Astrocyte (in vitro differentiated cells and primary cell): ENCODE measurements at regions not wholly inside any gene's neighbourhood (a gene's known extent, or its start where the extent isn't known, plus 50 kb on each side); places are given as distances from the start of the nearest gene placed in this dataset.
A peak's percentile ranks its signal among the peaks of the same experiment; 100 is the strongest.

ENCODE experiments used
- DNase-seq: peaks from one replicate; pipeline ENCODE4 v3.0.0-alpha.2; 2010; ENCODE audit warnings: low read depth
- FAIRE-seq: peaks from 2 replicates; lab custom pipeline; 2011; peaks lifted over from hg19 to GRCh38; lab: Jason Lieb, UNC
- H2AFZ ChIP-seq: 2 replicates; pipeline ENCODE4 v1.6.0; 2012; ENCODE audit warnings: low read depth, low read length, inconsistent platforms
- H3K27ac ChIP-seq: 2 replicates; pipeline ENCODE4 v1.5.1; 2011; ENCODE audit warnings: low read depth, low read length, inconsistent platforms
- H3K27me3 ChIP-seq: 2 replicates; pipeline ENCODE4 v1.6.0; 2011; ENCODE audit warnings: low read length, inconsistent platforms; ENCODE audit not compliant: insufficient read depth
- H3K36me3 ChIP-seq: 2 replicates; pipeline ENCODE4 v1.5.1; 2011; ENCODE audit warnings: low read length, inconsistent platforms; ENCODE audit not compliant: insufficient read depth
- H3K4me1 ChIP-seq: 2 replicates; pipeline ENCODE4 v1.5.1; 2011; ENCODE audit warnings: low read length, inconsistent platforms; ENCODE audit not compliant: insufficient read depth
- H3K4me2 ChIP-seq: 2 replicates; pipeline ENCODE4 v1.6.0; 2012; ENCODE audit warnings: low read length, inconsistent platforms
- H3K4me3 ChIP-seq: 2 replicates; pipeline ENCODE4 v1.5.1; 2011; ENCODE audit warnings: low read depth, mild to moderate bottlenecking, low read length, inconsistent platforms; ENCODE audit not compliant: insufficient read depth
- H3K79me2 ChIP-seq: 2 replicates; pipeline ENCODE4 v1.6.0; 2012; ENCODE audit warnings: mild to moderate bottlenecking, low read length, inconsistent platforms; ENCODE audit not compliant: insufficient read depth
- H3K9ac ChIP-seq: 2 replicates; pipeline ENCODE4 v1.6.0; 2012; ENCODE audit warnings: mild to moderate bottlenecking, low read length, inconsistent platforms
- H3K9me3 ChIP-seq: 2 replicates; pipeline ENCODE4 v1.5.1; 2012; ENCODE audit warnings: low read depth, mild to moderate bottlenecking, low read length, inconsistent platforms; ENCODE audit not compliant: insufficient read depth
- H4K20me1 ChIP-seq: 2 replicates; pipeline ENCODE4 v1.6.0; 2012; ENCODE audit warnings: low read length, inconsistent platforms; ENCODE audit not compliant: insufficient read depth
- H3K27ac Mint-ChIP-seq: one replicate; pipeline ENCODE4 v1.8.0; 2021; ENCODE audit warnings: mild to moderate bottlenecking, mixed read lengths; ENCODE audit not compliant: unreplicated experiment
- H3K27me3 Mint-ChIP-seq: one replicate; pipeline ENCODE4 v1.8.0; 2021; ENCODE audit warnings: low read depth, mixed read lengths; ENCODE audit not compliant: unreplicated experiment
- H3K36me3 Mint-ChIP-seq: one replicate; pipeline ENCODE4 v1.8.0; 2021; ENCODE audit warnings: low read depth, mixed read lengths; ENCODE audit not compliant: unreplicated experiment
- H3K4me1 Mint-ChIP-seq: one replicate; pipeline ENCODE4 v1.8.0; 2021; ENCODE audit warnings: low read depth, mixed read lengths; ENCODE audit not compliant: unreplicated experiment
- H3K4me3 Mint-ChIP-seq: one replicate; pipeline ENCODE4 v1.8.0; 2021; ENCODE audit warnings: mild to moderate bottlenecking, moderate library complexity, mixed read lengths; ENCODE audit not compliant: unreplicated experiment
- H3K9me3 Mint-ChIP-seq: one replicate; pipeline ENCODE4 v1.8.0; 2021; ENCODE audit warnings: mild to moderate bottlenecking, mixed read lengths; ENCODE audit not compliant: unreplicated experiment
- CTCF ChIP-seq: IDR thresholded peaks from 2 replicates; pipeline ENCODE4 v1.5.1; 2011; ENCODE audit warnings: low read depth, mild to moderate bottlenecking, inconsistent platforms, low read length, moderate library complexity; ENCODE audit not compliant: insufficient read depth
- EZH2 ChIP-seq: IDR thresholded peaks from 2 replicates; pipeline ENCODE4 v1.6.1; 2012; ENCODE audit warnings: mild to moderate bottlenecking, low read length, inconsistent platforms; ENCODE audit not compliant: insufficient read depth

GRCh38 chr12:92537290-92537960 is 165.4 kb upstream of the PLEKHG7 start:
- FAIRE-seq = no peak
- Histone ChIP-seq H3K27me3 (no peaks in the 10 kb centered on the region), H3K4me3 (no peak overlapping the region), H3K79me2 (no peaks in the 10 kb centered on the region), H3K9ac (no peak overlapping the region), H3K36me3 (no peaks in the 10 kb centered on the region), H3K4me1 (peaks cover 12% of the 10 kb centered on the region), H2AFZ (no peak overlapping the region), H3K4me2 (no peak overlapping the region), H4K20me1 (no peaks in the 10 kb centered on the region), H3K9me3 (no peaks in the 10 kb centered on the region), H3K27ac (no peak overlapping the region)
- H3K27me3 Mint-ChIP-seq = no peaks in the 10 kb centered on the region
- TF ChIP-seq CTCF (no peak), EZH2 (no peak)
- peaks cover 1% of the 10 kb centered on the region for H3K9me3 Mint-ChIP-seq
- no peak overlapping the region for H3K4me3 Mint-ChIP-seq
- peak; percentile 33 for DNase-seq
- H3K4me1 Mint-ChIP-seq = peaks cover 24% of the 10 kb centered on the region
- H3K27ac Mint-ChIP-seq = peak overlapping the region; percentile 0
- H3K36me3 Mint-ChIP-seq = no peaks in the 10 kb centered on the region

- H4K20me1 ChIP-seq = no peaks in the 10 kb centered on the region
- Mint-ChIP-seq H3K36me3 (no peaks in the 10 kb centered on the region), H3K27me3 (no peaks in the 10 kb centered on the region), H3K27ac (no peak overlapping the region), H3K9me3 (peaks cover 1% of the 10 kb centered on the region), H3K4me3 (no peak overlapping the region), H3K4me1 (peaks cover 24% of the 10 kb centered on the region)
- H2AFZ ChIP-seq = no peak overlapping the region
- H3K4me1 ChIP-seq = peaks cover 12% of the 10 kb centered on the region
- no peak overlapping the region for H3K9ac ChIP-seq
- TF ChIP-seq CTCF = no peak
- no peak for TF ChIP-seq EZH2
- no peak overlapping the region for H3K4me2 ChIP-seq
- H3K9me3 ChIP-seq = no peaks in the 10 kb centered on the region
- FAIRE-seq = no peak
- no peaks in the 10 kb centered on the region for H3K27me3 ChIP-seq
- no peaks in the 10 kb centered on the region for H3K79me2 ChIP-seq
- H3K27ac ChIP-seq = no peak overlapping the region
- DNase-seq = no peak
- H3K36me3 ChIP-seq = no peaks in the 10 kb centered on the region
- no peak overlapping the region for H3K4me3 ChIP-seq
Measured at GRCh38 chr12:92535961-92536360, 166.8 kb upstream of the PLEKHG7 start.

- DNase-seq = peak; percentile 55
- H3K9me3 Mint-ChIP-seq = peaks cover 1% of the 10 kb centered on the region
- Histone ChIP-seq H4K20me1 (no peaks in the 10 kb centered on the region), H3K4me2 (no peak overlapping the region), H3K27me3 (no peaks in the 10 kb centered on the region), H2AFZ (no peak overlapping the region), H3K36me3 (no peaks in the 10 kb centered on the region), H3K9ac (no peak overlapping the region), H3K79me2 (no peaks in the 10 kb centered on the region), H3K9me3 (no peaks in the 10 kb centered on the region), H3K4me1 (no peaks in the 10 kb centered on the region), H3K27ac (no peak overlapping the region), H3K4me3 (no peak overlapping the region)
- TF ChIP-seq CTCF = no peak
- no peak overlapping the region for H3K27ac Mint-ChIP-seq
- peaks cover 7% of the 10 kb centered on the region for H3K4me1 Mint-ChIP-seq
- no peaks in the 10 kb centered on the region for H3K36me3 Mint-ChIP-seq
- H3K27me3 Mint-ChIP-seq = no peaks in the 10 kb centered on the region
- H3K4me3 Mint-ChIP-seq = no peak overlapping the region
- no peak for FAIRE-seq
Measured at GRCh38 chr12:92533280-92533890, 169.4 kb upstream of the PLEKHG7 start.
